T47D (cell line): ENCODE measurements at regions not wholly inside any gene's neighbourhood (a gene's known extent, or its start where the extent isn't known, plus 50 kb on each side); places are given as distances from the start of the nearest gene placed in this dataset.

ENCODE experiments used
- DNase-seq, 2 experiments: peaks; one replicate each; pipeline versions ENCODE4 v3.0.0 to v3.0.0-alpha.2; 2011 to 2012; ENCODE audit warnings: low read depth in 1 of 2, low spot score in 1 of 2
- JUND ChIP-seq: IDR thresholded peaks from 2 replicates; pipeline ENCODE4 v1.6.1; 2012; ENCODE audit warnings: low read depth
- in situ Hi-C: cut with HindIII; loops from 2 replicates; pipeline ENCODE4 v1.10.0; 2016; ENCODE audit warnings: low sequenced_read_pairs, low pct_unique_long_range_greater_than_20kb

DNA sequence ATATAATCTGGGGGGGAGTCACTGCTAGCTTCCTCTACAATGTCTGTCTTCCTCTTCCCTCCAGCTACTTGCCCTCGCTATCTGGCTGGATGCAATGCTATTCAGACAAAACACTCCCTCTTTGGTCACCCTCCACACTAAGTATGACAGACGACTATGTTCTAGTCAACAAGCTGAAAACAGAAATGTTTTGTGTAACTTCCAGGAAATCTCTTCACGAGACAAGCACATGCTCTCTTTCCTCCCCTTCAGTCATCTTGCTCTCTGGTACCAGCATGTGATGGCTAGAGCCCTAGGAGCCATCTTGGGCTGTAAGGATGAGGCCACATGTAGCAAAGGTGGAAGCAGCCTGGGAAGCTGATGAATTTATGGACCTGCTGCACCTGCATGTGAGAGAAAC is 151.3 kb downstream of the ARRDC4 start:
- TF ChIP-seq JUND, result no peak
- in situ Hi-C loops, result no loop called here
- DNase-seq, result no peak

DNA sequence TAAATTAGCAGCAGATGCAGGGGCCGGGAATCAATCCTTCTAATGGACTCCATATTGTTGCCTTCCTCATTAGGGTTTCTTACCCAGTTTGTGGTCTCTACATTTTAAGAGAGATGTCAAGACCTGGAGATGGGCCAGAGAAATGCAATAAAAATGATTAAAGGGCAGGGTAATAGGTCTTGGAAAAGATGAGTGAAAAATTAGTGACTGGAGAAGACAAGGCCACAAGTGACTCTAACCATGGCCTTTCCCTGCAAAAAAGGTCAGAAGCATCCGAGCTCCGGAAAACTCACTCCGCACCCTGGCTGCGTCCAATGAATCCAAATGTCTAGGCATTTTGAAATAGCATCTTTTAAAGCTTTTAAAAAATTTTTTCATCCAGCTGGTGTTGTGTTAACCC is 152.8 kb downstream of the ARRDC4 start:
- no peak for DNase-seq
- no peak for TF ChIP-seq JUND
- in situ Hi-C loops, result no loop called here

- no peak for TF ChIP-seq JUND
- in situ Hi-C loops, result no loop called here
- DNase-seq, result no peak
Measured at GRCh38 chr15:98120561-98120960, 160.1 kb downstream of the ARRDC4 start.

- in situ Hi-C loops, result no loop called here
- no peak for TF ChIP-seq JUND
- no peak for DNase-seq
Measured at GRCh38 chr15:98121536-98121935, 161.0 kb downstream of the ARRDC4 start.

DNA sequence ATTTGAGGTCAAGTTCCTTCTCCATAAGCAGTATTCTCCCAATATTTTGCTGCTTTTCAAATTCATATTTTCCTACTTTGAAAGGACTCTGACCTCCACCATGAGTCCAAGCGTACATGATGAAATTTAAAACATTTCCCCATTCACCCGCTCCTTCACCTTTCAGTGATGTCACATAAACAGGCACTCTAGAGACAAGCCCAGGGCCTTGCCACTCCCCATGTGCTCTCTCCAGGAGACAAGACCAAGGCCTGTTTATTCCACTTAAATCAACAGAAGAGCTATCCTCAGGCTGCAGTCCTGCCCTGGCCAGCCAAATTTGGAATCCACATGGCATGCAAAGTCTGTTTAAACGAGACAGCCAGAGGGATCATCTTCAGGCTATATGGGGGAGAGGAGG is 161.5 kb downstream of the ARRDC4 start:
- TF ChIP-seq JUND, result no peak
- no peak for DNase-seq
- in situ Hi-C loops, result no loop called here

GRCh38 chr15:98123297-98123696 is 162.8 kb downstream of the ARRDC4 start:
- TF ChIP-seq JUND, result no peak
- no peak for DNase-seq

DNA sequence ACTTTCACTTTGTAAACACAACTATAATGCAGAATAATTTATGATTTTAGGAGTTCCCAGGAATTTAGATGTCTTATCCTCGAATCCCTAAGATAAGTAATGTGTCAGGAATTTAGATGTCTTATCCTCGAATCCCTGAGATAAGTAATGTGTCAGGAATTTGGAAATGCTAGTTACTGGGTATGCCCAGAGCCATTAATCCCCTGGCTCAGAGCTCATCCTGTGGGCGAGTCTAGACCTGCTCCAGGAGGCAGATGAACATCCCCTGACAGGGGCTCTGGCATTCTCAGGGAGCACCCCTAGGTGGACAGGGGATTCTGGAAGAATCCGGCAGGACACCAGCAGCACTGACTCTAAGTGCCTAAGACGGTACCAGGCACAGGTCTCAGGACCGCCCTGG is 163.3 kb downstream of the ARRDC4 start:
- DNase-seq, result no peak
- in situ Hi-C loops, result no loop called here
- TF ChIP-seq JUND, result no peak

More at GRCh38 chr15:98123297-98123696, 162.8 kb downstream of the ARRDC4 start:
- in situ Hi-C loops, result no loop called here

GRCh38 chr15:98124581-98124980 is 164.1 kb downstream of the ARRDC4 start:
- no peak for DNase-seq
- in situ Hi-C loops, result no loop called here
- no peak for TF ChIP-seq JUND

DNA sequence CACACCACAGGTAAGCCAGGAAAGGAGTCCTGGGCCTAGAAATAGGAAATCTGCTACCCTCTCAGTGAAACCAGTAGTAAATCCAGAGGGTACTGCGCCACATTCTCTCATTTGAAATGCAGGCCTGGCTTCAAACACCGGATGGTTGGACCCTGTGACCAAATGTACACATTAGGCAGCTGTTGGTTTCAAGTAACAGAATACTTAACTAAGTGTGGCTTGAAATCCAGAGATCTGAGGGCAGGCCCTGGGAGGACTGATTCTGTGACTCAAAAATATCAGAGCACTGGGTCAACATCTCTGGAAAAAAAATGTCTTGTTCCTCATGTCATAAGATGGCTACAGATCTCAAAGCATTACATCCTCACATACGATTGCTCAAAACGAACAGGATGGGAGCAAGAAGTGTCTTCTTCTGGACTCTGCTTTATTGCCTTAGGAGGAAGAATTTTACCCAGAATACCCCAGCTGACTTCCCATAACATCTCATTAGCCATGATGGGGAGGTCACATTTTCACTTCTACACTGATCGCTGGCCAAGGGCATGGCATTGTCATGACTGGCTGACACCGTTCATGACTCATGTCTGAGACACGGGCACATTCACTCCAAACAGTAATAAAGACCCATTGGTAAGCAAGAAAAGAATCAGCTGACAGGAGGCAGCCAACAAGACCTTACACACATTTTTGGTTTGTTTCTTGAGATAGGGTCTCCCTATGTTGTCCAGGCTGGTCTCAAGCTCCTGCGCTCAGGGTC is 166.0 kb downstream of the ARRDC4 start:
- TF ChIP-seq JUND, result no peak
- no peak for DNase-seq
- in situ Hi-C loops, result no loop called here

DNA sequence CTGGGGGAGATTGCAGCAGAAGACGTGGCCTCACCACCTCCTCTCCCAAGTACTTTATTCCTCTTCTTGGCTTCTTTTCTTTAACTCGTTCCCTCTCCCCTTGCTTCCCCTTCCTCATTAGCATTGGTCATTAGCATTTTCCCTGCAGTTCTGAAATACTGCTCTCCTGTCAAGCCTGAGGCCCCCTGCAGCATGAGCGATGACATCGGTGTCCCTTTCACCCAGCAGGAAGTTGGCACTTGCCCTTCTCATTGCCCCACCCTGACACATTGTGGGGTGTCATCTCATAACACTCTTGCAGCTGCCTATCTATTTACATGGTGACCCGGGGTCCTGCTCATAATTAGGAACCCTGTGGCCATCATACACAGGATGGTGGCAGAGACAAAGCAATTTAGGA is 167.1 kb downstream of the ARRDC4 start:
- TF ChIP-seq JUND, result no peak
- in situ Hi-C loops, result no loop called here
- no peak for DNase-seq

- in situ Hi-C loops, result no loop called here
- no peak for TF ChIP-seq JUND
Measured at GRCh38 chr15:98131924-98132323, 171.4 kb downstream of the ARRDC4 start.

GRCh38 chr15:98134905-98135304 is 174.4 kb downstream of the ARRDC4 start:
- no peak for TF ChIP-seq JUND
- in situ Hi-C loops, result no loop called here
- DNase-seq, result no peak

More at GRCh38 chr15:98131924-98132323, 171.4 kb downstream of the ARRDC4 start:
- no peak for DNase-seq

DNA sequence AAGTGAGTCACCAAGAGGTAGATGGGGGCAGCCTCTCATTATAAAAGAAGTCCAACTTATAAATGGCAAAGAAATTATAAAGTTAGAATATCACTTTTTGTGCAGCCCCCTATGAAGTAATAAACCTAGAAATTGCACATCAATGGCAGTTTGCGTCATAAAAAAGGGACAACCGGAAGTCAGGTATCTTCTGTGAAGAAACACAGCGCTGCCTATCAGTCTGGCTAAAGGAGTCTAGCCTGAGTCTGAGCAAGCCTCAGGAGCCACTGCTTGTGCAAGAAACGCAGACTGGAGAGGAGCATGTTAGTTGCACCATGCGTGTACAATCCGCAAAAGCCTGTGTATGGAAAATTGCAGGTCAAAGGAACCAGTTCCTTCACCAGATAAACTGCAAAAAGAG is 178.4 kb downstream of the ARRDC4 start:
- no peak for DNase-seq
- TF ChIP-seq JUND, result no peak
- in situ Hi-C loops, result no loop called here

- no peak for DNase-seq
- no peak for TF ChIP-seq JUND
- in situ Hi-C loops, result no loop called here
Measured at GRCh38 chr15:98139337-98139736, 178.8 kb downstream of the ARRDC4 start.
